ENCODE measurements at regions not wholly inside any gene's neighbourhood (a gene's known extent, or its start where the extent isn't known, plus 50 kb on each side); places are given as distances from the start of the nearest gene placed in this dataset.

DNA sequence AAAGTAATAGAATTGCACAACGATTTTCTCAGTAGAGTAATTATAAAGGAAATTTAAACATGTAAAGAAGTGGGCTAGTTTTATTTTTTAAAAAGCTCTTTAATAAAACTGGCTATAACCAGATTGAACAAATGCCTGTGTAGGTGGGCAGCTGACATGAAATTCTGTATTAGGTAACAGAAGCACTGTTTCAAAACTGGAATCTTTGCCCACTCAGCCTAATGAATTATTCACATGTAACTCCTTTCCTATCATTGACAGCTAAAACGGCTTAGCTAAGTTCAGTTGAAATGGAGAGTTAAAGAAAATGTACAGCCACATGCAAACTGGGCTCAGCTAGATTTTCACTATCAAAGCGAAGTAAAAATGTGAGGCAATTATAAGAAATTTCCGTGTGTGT lies 1300.1 kb upstream of the ACO1 start:
- H3K4me3 ChIP-seq, result no peak overlapping the region
- WGBS, 3 donors, result 45 to 52% (median 51%) methylated on average over 4 of the region's 4 CpGs
- no peak overlapping the region for H3K27ac ChIP-seq
- DNase-seq, result no peak
- no peaks in the 10 kb centered on the region for H3K4me1 ChIP-seq (ENCODE audit: insufficient read depth)
- intact Hi-C loops (cut with DNase I), result no loop called here
- H3K9me3 ChIP-seq, result no peaks in the 10 kb centered on the region
- no peaks in the 10 kb centered on the region for H3K36me3 ChIP-seq
- no peaks in the 10 kb centered on the region for H3K27me3 ChIP-seq
- TF ChIP-seq POLR2A (IDR thresholded peaks at IDR 0.05), result no peak
- TF ChIP-seq EP300 (IDR thresholded peaks at IDR 0.05), result no peak
- TF ChIP-seq, protein P1, sequence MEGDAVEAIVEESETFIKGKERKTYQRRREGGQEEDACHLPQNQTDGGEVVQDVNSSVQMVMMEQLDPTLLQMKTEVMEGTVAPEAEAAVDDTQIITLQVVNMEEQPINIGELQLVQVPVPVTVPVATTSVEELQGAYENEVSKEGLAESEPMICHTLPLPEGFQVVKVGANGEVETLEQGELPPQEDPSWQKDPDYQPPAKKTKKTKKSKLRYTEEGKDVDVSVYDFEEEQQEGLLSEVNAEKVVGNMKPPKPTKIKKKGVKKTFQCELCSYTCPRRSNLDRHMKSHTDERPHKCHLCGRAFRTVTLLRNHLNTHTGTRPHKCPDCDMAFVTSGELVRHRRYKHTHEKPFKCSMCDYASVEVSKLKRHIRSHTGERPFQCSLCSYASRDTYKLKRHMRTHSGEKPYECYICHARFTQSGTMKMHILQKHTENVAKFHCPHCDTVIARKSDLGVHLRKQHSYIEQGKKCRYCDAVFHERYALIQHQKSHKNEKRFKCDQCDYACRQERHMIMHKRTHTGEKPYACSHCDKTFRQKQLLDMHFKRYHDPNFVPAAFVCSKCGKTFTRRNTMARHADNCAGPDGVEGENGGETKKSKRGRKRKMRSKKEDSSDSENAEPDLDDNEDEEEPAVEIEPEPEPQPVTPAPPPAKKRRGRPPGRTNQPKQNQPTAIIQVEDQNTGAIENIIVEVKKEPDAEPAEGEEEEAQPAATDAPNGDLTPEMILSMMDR (IDR thresholded peaks at IDR 0.05), result no peak

DNA sequence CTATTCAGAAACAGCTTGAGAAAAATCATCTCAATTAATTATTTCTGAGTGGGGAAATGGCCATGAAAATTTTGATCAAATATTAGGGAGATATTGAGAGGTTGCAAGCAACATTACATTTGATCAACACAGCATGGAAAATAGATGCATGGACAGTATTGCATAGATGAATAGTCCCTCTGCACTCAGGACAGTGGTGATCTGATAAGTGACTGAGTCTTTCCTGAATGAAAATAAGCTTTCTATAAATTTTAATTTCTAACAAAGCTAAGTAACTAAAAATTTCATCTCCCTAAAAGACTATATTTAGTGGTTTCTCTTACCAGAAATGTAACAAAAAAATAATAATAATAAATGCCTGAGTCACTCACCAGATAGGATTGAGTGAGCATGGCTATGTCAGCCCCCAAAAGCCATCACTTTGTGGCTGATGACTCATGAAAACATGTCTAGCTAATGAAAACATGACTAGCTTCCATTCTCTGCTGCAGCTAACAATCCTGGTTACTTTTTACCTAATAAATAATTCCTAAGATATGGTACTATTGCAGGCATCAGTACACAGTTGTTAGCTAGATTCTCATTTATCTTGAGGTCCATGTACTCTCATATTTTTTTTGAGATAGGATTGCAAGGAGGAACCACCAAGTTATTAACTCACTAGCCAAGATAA lies 1294.8 kb upstream of the ACO1 start:
- Histone ChIP-seq H3K27ac (no peak overlapping the region), H3K4me3 (no peak overlapping the region), H3K4me1 (ENCODE audit: insufficient read depth) (no peaks in the 10 kb centered on the region), H3K36me3 (no peaks in the 10 kb centered on the region), H3K27me3 (no peaks in the 10 kb centered on the region), H3K9me3 (no peaks in the 10 kb centered on the region)
- intact Hi-C loops (cut with DNase I), result no loop called here
- no peak for DNase-seq
- TF ChIP-seq POLR2A (IDR thresholded peaks at IDR 0.05) (no peak), EP300 (IDR thresholded peaks at IDR 0.05) (no peak)
- TF ChIP-seq, protein P1 (IDR thresholded peaks at IDR 0.05), result no peak

DNA sequence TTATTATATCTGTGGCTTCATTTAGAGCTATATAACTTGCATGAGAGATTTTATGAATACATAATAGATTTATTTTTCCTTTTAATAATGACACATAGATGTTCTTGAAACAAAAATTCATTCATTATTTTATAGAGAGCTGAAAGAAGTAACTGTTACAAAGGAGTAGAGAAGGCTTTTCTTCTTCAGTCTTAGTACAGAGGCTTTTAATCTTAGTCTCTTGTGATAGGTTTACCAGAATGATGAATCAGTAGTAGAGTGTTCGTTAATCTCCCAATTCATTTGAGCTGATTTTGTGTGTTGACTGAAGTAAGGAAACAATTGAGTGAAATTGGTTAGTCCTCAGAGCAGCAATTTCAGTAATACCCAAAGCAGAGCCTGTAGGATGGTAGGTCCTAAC lies 1284.1 kb upstream of the ACO1 start:
- H3K4me1 ChIP-seq (ENCODE audit: insufficient read depth), result no peaks in the 10 kb centered on the region
- no peaks in the 10 kb centered on the region for H3K36me3 ChIP-seq
- WGBS, 3 donors, result 69 to 90% (median 86%) methylated on average over 1 of the region's 1 CpG
- H3K9me3 ChIP-seq, result no peaks in the 10 kb centered on the region
- no peaks in the 10 kb centered on the region for H3K27me3 ChIP-seq
- no peak for DNase-seq
- TF ChIP-seq EP300 (IDR thresholded peaks at IDR 0.05), result no peak
- intact Hi-C loops (cut with DNase I), result no loop called here
- no peak overlapping the region for H3K27ac ChIP-seq
- H3K4me3 ChIP-seq, result no peak overlapping the region

DNA sequence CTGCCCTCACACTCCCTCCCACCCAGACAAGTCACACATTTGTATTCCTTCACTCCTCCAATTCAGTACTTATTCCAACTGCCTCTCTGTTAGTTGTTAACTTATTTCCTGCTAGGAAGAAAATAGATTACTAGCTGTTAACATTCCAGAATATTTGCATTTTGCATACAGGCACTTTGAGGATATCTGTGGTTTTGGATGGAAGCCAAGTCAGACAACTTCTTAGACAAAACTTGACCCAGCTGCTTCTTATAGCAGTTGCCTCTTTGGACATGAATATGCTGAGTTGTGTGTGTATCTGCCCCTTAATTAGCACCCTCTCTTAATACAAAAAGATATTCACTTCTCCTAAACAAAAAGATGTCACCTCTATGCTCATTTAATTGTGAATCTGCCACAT lies 1280.6 kb upstream of the ACO1 start:
- no peaks in the 10 kb centered on the region for H3K4me1 ChIP-seq (ENCODE audit: insufficient read depth)
- no peak for DNase-seq
- no peaks in the 10 kb centered on the region for H3K9me3 ChIP-seq
- H3K27me3 ChIP-seq, result no peaks in the 10 kb centered on the region
- no peak overlapping the region for H3K27ac ChIP-seq
- H3K36me3 ChIP-seq, result no peaks in the 10 kb centered on the region
- intact Hi-C loops (cut with DNase I), result no loop called here
- TF ChIP-seq EP300 (IDR thresholded peaks at IDR 0.05), result no peak
- TF ChIP-seq, protein P1 (IDR thresholded peaks at IDR 0.05), result no peak
- no peak for TF ChIP-seq POLR2A (IDR thresholded peaks at IDR 0.05)
- no peak overlapping the region for H3K4me3 ChIP-seq

DNA sequence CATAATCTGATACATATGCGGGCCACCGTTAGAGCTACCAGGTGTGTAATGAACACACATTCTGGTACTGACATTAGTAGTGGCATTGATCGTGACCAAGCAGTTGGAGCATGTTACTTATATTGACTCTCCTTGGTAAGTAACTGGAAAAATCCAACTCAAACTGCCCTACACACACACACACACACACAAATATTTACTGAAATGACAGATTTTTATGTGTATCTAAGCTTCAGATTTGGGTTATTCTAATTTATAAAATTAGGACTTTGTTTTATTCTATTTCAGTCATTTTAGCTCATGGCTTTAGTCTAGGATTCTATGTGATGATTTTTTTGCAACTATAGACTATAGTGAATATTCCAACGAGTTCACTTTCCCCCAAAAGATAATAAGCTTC lies 1280.2 kb upstream of the ACO1 start:
- no peak overlapping the region for H3K4me3 ChIP-seq
- WGBS, 3 donors, result 52 to 62% (median 54%) methylated on average over 4 of the region's 4 CpGs
- intact Hi-C loops (cut with DNase I), result no loop called here

More for the DNA sequence above, 1280.2 kb upstream of the ACO1 start:
- Histone ChIP-seq H3K27me3 (no peaks in the 10 kb centered on the region), H3K27ac (no peak overlapping the region), H3K4me1 (ENCODE audit: insufficient read depth) (no peaks in the 10 kb centered on the region), H3K36me3 (no peaks in the 10 kb centered on the region), H3K9me3 (no peaks in the 10 kb centered on the region)
- no peak for DNase-seq
- TF ChIP-seq EP300 (IDR thresholded peaks at IDR 0.05) (no peak), POLR2A (IDR thresholded peaks at IDR 0.05) (no peak)
- TF ChIP-seq, protein P1 (IDR thresholded peaks at IDR 0.05), result no peak

Measured in ovary (tissue), 7 donors.